HG03108 (cell line): ENCODE measurements at regions not wholly inside any gene's neighbourhood (a gene's known extent, or its start where the extent isn't known, plus 50 kb on each side); places are given as distances from the start of the nearest gene placed in this dataset.

Experiments
- ATAC-seq: cut with Tn5 transposase; IDR thresholded peaks from one replicate; pipeline ENCODE4 v1.9.1; 2021; ENCODE audit warnings: moderate library complexity; ENCODE audit not compliant: unreplicated experiment

DNA sequence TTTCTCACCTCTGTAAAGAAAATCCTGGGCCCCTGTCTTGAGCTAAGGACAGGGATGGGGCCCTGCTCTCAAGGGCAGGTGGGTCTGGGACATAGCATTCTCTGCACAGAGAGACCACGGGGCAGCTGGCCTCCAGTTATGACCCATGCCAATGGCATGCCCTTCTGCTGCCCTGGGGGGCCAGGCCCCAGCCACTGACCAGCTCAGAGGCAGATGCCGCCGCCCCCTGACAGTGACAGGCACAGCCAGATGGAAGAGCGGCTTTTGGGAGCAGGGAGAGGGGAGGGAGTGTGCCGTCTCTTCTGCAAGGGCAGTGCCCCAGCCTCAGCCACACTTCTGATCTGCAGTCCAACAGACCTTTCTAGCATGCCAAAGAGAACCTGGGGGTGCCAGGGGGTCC is 114.8 kb upstream of the NAV2 start:
- ATAC-seq: no peak

DNA sequence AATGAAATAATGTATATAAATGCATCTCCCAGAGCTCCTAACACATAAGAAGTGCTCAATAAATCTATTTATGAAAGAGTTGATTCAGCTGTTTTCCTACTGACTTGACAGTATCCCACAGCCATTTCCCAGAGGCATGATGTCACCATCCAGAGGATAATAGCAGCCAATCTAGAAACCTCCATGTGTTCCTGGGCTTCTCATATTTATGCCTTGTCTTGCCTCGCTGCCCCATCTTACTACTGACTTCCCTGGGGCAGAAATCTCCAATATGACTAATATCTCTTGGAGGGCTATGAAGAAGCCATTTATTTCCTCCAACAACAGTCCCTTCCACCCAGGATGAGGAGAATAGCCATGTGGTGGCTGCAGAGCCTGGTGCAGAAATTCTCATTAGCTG is 115.4 kb upstream of the NAV2 start:
- no peak for ATAC-seq

DNA sequence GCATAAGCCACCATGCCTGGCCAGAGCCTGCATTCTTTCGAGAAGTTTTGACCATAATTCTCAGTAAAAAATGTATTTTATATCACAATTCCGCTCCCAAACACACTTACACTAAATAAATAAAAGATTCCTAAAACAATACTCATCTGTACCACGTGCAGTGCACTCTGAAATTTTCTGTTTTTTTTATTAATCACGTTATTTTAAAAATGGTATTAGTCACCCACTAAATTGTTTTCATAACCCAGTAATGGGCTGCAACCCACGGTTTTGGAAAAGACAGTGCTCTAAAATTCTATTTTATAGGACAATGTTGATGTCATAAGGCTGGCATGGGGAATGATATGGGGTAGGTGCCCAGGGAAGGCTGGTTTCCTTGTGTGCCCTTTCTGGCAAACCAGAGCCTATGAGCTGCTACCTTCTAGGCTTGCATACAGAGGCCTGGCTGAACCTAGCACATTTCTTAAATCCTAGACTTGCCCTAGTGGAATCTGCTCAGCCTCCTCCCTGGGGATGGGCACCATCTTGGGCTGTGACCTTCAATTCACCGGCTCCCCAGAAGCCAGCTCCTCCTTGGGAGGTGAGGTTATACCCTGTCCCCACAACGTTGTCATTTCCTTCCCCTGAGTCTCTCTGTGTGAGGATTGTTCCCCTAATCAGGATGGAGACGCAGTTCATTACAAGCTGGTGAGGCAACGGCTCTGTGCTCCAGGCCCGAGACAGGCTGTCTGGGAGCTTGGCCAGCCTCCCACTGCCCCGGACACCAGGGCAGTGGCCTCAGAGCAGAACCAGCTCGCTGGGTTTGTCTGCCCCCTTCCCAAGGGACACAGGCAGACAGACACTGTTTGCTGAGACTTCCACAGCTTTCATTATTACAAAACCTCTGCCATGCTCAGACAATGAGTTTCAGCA is 116.5 kb upstream of the NAV2 start:
- no peak for ATAC-seq

DNA sequence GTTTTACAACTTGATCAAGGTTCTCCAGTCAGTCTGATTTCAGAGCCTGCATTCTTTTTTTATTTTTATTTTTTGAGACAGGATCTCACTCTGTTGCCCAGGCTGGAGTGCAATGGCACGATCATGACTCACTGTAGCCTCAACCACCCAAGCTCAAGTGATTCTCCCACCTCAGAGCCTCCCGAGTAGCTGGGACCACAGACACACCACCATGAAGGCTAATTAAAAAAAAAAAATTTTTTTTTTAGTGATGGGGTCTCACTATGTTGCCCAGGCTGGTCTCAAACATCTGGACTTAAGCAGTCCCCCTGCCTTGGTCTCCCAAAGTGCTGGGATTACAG is 117.2 kb upstream of the NAV2 start:
- ATAC-seq: no peak

DNA sequence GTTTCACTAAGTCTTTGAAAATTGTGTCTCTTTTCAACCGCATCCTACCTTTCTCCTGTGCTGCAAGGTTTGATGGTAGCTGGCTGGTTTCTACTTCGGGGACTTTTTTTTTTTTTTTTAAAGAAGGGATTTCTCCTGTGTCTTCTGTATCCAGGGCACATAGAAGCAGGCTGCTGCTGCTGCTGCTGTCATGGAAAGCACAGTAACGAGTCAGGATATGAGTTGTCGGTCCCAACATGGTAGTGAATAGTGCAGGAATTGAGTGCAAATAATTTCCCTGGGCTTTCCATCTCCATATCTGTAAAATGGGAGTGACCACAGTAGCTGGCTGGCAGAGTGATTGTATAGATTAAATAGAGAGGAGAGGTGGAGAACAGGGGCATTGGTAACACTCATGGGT is 118.3 kb upstream of the NAV2 start:
- no peak for ATAC-seq

DNA sequence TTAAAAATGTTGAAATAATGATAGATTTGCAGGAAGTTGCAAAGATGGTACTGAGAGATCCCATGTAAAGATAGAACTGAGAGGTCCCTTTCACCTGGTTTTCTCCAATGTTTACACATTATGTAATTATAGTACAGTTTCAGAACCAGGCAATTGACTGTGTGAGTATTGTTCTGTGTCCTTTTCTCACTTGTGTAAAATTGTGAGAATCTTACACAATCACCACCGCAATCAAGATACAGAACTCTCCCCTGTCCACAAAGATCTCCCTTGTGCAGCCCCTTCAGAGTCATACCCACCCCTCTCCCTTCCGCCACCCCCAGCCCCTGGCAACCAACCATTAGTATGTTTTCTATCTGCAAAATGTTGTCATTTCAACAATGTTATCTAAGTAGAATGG is 119.8 kb upstream of the NAV2 start:
- no peak for ATAC-seq

DNA sequence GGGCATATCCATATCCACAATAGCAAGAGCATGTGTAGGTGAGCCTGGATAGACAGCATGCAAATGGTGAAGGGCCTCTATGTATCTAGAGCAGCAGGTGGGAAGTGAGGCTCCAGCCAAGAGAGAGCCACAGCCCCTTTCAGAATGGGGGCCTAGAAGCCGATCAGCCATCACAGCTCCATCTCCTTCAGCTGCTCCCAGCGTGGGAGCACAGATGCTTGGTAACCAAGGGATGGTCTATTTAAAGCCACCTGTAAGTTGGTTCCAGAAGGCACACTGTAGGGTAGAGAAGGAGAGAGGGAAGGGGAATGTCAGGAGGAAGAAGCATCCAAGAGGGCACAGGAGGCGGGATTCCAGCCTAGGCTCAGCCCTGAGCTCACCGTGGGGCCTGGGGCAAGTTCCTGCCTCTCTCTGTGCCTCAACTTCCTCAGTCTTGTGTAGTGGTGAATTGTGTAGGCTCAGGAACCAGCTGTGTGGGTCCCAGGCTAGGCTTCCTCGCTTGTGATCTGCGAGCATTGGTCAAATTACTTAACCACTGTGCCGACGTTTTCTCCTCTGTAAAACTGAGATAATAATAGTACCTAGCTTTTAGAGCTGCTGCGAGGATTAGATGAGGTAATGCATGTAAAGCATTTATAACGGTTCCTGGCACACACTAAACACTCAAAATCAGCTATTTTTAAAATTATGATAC is 122.9 kb upstream of the NAV2 start:
- ATAC-seq: no peak

DNA sequence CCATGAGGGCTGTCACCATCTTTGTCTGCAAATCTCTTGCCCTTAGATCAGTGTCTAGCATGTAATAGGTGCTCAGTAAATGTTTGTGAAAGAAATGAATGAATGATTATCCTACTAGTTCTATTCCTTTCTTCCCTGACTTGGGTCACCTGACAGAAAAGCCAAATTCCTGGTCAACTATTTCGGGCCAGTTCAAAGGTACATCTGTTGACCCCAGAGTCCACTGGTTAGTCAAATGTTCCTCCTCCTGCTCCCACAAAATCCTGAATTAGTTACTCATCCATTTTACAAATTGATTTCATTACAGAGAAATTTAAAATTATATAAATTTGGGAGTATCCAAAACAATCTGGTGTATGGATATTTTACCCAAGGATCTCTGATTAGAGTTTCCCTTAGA is 124.7 kb upstream of the NAV2 start:
- ATAC-seq: no peak

DNA sequence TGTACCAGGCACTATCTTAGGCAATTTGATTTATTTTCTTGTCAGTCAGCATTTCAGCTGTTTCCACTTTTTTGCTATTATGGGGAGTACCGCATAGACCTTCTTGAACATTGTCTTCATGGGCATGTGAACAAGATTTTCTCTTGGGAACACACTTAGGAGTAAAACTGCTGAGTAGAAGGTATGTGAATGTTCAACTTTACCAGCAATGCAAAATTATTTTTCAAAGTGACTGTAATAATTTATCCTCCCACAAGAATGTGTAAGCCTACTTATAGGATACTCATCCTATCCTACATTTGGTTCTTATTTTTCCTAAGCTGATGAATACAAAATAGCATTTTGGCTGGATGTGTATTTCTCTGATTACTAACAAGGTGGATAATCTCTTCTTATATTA is 132.0 kb upstream of the NAV2 start:
- no peak for ATAC-seq

DNA sequence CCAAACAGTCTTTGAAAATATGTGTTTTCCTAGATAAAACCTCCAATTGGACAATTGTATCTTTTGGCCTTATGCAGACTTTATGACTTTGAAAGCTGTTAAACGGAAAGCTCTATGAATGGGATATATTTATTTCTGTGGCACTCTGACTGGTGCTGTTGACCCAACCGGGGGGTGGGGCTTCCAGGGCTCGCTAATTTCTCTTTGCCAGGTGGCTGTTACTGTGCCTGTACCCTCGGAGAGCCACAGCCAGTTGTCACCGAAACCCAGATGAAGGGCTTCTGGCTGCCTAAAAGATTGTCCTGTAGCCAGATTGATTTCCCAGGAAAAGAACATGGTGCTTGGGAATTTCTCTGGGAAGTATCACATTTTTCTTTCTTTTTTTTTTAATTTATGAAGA is 132.7 kb upstream of the NAV2 start:
- ATAC-seq: no peak

DNA sequence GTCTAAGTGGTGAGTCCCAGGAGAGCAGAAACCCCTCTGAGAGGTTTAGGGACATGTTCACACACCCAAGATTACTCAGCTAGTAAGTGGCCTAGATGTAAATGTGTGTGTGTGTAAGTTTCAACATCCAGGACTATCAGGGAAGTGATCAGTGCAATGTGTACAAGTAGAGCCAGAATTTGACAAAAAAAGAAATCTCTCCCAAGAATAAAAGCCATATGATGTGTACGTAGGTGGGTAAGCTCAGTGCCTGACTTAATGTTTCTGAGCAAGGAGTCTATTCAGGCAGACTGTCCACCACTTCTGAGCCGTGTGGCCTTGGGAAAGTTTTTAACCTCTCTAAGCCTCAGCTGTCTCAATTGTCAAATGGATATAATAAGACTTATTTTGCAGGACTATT is 133.8 kb upstream of the NAV2 start:
- no peak for ATAC-seq

DNA sequence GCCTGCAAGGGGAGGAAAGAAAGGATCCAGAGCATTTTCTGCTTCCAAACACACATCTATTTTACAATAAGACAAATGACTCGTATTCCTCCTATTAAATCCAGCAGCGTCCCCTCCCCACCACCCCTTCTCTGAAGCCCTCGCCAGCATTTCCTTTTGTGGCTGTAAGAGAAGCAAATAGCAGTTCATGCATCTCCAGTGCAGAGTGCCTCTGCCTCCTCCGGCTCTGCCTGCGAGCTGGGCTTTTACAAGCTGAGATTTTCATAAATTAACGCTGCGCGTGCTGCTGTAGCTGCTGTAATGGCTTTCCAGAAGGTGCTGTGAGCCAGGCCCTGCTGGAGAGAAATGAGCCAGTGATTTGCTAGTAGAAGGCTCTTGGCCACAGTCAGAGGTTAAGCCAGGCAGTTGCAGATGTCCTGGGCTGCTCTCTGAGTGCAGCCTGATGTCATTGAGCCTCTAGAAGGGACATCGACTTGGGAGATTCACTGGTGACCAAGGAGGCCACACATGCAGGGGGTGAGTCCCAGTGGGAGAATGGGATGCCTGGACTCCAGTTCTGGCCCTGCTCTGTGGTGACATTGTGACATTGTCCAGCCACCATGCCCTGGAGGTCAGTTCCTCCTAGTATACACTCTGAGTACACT is 134.5 kb upstream of the NAV2 start:
- no peak for ATAC-seq

DNA sequence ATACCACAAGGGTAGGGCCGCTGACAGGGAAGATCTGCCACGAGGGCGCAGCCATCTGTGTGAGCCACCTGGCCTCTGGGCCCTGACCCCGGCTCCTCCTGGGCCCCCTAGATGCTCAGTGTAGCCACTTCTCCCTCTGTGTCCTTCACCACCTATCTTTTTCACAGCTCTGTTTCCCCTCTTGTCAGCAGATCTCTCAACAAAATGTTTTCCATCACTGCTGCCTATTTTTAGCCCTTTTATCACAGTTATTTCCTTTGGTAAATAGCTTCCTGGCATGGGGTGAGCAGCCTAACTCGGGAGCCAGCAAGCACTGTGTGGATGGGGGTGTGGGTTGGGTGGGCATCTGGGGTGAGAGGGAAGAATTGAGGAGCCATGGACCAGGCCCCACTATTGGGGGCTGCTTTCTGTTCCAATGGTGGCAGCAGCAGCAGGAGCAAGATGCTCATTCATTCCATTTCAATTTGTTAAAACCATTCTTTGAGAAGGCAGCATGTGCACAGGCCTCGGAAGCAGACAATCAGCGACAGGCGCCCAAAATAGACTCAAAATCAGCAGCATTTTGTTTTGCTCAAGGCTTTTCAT is 135.2 kb upstream of the NAV2 start:
- ATAC-seq: no peak

DNA sequence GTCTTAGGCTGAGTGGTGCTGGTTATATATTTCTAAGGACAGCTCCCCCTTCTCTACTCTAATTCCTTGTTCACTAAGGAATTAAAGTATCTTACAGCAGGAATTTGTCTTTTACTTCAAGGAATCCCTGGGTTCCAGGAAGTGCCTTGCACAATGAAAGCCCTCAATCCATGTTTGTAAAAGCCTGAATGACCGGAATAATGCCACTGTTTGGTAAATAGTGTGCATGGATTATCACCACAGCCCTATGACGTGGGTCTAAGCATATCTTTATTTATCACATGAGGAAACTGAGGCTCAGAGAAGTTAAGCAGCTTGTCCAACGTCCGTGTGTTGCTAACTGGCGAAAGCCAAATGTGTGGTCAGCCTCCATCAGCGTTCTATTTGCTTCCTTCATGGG is 135.7 kb upstream of the NAV2 start:
- no peak for ATAC-seq

DNA sequence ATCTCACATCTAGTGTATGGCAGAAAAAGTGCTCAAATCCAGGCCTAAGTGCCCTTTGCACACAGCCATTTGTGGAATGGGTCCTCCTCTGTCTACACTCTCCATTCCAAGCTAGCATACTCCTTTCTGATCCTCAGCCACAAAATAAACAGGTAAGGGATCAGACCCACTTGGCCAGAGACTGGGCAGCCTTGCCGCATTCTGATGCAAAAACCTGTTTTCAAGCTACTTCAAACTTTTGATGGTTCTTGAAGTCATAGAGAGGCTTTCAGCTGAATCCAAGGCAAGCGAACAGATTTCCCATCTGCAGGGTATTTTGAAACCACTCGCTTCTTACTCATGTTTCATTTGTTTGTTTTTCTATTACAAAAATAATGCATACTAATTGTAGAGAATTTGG is 136.6 kb upstream of the NAV2 start:
- no peak for ATAC-seq

DNA sequence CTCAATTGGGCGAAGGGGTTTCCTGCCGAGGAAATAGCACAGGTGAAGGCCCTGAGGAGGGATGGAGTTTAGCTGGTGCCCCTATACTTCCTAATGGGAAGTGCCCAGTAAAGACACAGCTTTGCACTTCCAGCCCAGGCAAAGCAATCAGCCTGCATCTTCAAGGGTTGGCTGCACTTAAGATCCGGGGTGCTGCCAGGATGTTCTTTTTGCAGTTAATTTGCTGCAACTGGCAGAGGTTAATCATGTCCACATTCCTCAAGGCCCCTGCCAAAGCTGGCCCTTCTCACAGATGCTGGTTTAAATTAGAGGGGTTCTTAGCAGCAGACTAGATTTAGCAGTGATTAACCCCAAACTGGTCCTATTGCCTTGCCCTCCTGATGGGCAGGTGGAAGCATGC is 137.7 kb upstream of the NAV2 start:
- ATAC-seq: no peak

DNA sequence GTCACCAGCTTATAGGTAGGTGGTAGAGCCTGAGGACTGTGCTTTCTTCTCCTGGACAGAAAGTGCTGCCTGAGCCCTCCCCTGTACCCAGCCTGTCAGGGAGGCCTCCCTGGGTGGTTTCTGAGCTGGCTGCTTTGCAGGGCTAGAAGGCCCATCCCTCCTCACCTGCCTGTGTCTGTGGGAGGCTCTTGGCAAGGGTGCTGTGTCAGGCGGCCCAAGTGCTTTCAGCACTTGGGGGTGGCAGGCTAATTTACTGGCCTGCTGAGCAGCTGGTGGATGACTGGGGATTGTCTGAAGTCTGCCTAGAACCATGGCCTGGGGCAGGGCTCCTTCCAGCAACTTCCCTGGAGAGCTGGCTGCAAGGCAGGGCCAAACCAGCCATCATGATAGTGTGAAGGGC is 139.0 kb upstream of the NAV2 start:
- no peak for ATAC-seq

DNA sequence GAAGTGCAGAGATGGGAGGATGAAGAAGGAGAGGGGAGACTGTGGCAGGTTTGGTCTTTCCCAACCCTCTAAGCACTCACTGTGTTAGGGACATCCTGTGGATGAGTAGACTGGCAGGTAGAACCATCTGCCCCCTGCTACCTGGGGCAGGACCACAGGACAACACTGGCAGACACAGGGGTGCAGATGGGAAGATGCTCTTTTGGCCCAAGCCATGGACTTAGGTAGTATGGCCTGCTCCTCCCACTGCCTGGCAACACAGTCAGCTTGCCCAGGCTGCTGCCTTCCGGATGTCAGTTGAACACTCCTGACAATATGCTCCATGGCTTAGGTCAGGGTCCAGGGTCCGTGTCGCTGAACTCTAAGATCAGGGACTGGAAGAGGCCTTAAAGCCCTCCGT is 140.7 kb upstream of the NAV2 start:
- no peak for ATAC-seq

DNA sequence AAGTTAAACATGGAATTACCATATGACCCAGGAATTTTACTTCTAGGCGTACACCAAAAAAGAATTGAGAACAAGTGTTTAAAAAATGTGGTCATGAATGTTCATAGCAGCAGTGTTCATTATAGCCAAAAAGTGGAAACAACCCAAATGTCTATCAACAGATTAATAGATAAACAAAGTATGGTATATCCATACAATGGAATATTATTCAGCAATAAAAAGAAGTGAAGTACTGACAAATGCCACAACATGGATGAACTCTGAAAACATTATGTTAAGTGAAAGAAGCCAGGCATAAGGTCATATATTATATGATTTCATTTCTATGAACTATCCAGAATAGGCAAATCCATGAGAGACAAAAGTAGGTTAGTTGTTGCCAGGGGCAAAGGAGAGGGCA is 141.7 kb upstream of the NAV2 start:
- no peak for ATAC-seq

DNA sequence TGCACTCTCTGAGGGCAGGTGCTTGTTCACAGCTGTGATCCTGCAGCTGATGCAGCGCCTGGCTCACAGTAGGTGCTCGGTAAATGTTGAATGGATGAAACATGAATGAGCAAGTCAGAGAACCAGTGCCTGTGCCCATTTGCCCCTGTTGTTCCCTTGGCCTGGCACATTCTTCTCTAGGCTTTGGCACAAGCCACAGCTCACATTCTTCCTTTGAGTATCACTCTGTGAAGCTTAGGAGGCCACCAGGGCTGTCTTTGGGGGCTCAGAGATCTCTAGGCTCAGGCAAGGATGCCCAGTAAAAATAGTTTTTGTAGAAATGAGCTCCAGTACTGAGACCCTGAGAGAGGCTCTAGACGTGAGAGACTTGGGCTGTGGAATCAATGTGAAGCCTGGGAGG is 144.6 kb upstream of the NAV2 start:
- no peak for ATAC-seq

DNA sequence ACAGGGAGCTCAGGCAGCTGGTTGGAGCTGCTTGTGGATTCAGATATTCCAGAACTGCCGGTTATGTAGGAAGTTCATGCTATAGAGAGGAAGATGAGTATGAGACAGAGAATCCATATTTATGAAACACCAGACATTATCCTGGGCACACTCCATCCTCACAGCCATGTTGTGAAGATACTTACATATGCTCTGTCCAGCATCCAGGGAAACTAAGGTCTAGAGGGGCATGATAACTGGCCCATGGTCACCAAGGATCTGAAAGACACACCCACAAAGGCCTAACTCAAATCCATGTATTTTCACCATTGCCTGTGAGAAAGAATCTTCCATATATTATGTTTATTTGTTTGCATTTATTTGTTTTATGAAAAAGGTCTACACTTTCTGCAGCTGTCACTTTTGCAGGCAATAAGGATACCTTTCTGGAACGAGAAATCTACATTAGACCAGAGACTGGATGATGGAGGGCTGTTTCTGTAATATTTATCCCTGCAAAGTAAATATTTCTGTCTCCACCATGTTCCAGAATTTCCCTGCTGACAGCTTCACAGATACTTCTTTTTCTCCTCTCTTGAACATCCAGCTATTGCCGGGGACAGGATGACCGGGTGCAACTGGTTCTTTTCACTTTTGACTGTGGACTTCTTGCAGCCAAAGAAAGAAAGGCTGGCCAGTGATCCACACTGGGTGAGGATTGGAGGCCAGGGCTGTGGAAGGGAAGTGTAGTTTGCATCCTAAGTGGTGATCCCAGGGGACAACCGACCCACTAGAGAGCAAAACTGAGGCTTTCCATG is 145.9 kb upstream of the NAV2 start:
- ATAC-seq: no peak
